Dedifferentiated amniotic fluid mesenchymal stem cell (primary cell): ENCODE measurements at regions not wholly inside any gene's neighbourhood (a gene's known extent, or its start where the extent isn't known, plus 50 kb on each side); places are given as distances from the start of the nearest gene placed in this dataset.

Experiments
- DNase-seq: peaks from one replicate; pipeline ENCODE4 v3.0.0-alpha.2; 2016; ENCODE audit errors: extremely low spot score

DNA sequence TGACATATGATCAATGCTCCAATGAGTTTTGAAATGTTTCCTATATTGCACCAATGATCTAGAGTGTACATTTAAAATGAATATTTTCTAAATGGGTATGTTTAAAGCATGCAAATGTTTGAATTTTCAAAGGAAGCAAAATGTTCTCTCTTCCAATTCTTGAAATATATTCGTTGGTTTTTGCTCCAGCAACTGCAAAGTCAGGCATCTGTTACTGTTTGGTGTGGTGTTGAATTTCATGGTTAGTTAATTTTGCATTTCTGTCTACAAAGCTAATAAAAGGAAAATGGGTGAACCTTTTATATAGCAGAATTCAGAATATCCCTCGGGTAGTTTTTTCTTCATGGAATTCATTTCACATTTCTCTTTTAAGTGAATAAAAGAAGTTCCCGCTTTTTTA, 1018.3 kb downstream of the GRIK2 start:
- no peak for DNase-seq

DNA sequence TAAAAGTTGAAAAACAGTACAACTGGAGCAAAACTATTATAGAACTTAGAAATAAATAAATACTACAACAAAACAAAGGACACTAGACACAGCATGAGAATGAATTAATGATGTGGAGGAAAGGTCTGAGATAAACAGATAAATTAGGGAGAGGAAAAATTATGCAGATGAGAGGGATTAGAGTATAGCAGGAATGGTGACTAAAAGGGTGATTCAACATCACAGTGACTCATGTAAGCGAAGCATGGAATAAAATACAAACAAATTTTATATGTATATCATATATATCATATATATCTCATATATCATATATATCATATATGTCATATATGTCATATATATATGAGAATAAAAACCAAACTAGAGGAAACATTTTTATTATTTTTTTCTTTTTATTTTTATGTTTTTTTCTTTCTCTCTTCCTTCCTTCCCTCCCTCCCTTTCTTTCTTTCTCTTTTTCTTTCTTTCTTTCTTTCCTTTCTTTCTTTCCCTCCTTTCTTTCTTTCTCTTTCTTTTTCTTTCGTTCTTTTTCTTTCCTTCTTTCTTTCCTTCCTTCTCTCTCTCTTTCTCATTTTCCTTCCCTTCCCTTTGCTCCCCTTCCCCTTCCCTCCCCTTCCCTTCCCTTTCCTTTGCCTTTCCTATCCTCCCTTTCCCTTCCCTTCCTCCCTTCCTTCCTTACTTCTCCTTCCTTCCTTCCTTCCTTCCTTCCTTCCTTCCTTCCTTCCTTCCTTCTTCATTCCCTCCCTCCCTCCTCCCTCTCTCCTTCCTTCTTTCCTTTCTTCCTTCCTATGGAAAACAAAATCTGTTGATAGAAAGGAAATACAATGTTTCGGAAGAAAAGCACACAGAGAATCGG, 1014.6 kb downstream of the GRIK2 start:
- no peak for DNase-seq

DNA sequence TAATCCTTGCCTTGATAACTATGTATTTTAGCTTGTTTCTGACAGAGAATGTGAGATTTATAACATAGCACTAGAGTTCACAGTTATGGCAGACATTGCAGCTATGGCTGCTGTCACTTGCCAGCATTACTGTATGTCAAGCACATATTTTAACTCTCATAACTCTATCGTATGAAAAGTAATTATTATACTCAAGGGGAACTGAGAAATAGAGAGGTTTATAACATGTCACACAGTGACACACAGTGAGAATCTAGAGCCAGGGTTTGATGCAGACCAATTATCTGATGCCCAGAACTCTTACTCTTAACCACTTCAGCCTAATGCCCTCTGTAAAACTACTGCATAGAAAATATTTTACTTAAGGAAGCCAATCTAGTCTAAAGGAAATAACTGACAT, 1012.4 kb downstream of the GRIK2 start:
- DNase-seq, result no peak

DNA sequence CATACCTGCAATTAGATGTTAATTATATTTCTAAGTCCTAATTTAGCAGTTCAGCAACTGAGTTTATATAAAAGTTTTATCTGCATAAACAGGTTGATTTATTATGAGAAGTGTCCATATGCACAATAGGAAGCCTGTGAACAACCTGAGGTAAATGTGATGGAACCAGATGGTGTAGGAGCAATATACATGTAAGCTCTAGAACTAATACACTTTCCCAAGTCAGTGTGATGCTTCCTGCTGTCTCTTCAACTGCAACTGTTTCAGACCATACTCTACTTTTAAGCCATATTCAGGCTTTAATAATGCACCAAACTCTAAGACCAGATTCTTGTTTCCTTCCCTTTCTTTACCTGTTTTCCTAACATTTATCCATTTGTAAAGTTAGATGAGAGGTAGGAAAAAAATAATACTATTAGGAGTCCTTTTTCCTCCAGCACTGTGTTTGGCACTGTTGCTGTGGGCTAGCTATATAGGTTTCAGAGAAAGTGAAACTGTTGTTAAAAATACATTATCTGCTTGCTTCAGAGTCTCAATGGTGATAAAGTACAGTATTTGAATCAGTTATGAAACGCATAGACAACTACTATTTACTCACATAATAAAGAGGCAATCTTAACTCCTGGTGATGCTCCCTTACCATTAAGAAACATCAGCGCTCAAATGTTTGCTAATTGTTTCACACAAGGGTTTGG, 1009.3 kb downstream of the GRIK2 start:
- no peak for DNase-seq

DNA sequence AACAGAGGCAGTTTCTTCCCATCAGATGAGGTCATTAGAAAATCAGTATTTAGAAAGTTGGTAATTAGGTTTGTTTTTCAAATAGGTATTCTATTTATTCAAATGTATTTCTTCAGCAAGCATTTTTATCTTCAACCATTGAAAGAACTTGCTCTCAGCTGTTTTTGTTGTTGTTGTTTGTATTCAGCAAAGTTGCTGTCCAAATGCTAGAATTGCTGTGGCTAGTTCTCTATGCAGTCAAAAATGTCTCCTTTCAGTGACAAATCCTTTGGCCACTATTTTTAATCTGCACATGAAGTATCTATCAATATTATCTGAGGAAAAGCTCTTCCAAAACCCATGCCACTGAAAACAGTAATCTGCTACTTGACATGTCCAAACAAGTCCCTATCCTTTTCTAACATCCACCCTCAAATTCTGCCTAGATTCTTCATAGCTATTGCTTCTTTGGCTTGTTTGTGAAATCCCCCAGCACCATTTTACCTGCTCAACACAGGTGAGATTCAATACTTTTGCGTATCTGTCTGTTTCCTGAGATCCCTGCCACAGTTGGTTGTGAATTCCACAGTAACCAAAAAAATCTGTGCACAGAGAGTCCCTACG, 1005.4 kb downstream of the GRIK2 start:
- DNase-seq, result no peak

DNA sequence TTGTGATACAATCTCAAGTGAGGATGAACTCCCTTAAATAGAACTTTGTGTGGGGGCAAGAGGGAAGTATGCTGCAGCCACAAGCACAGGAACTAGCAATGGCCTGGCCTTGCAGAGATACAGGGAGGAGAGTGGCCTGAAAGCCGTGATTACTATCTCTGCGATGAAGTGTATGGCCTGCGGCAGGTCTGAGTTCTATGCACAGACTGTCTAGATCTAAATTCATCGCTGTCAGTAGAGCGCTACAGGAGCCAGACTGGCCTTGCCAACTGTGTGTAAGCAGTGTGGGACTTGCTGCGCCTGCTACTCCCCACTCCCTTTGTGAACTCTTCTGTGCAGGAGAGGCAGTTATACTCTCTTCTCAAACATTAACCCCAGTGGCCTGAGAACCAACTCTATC, 997.0 kb downstream of the GRIK2 start:
- no peak for DNase-seq

DNA sequence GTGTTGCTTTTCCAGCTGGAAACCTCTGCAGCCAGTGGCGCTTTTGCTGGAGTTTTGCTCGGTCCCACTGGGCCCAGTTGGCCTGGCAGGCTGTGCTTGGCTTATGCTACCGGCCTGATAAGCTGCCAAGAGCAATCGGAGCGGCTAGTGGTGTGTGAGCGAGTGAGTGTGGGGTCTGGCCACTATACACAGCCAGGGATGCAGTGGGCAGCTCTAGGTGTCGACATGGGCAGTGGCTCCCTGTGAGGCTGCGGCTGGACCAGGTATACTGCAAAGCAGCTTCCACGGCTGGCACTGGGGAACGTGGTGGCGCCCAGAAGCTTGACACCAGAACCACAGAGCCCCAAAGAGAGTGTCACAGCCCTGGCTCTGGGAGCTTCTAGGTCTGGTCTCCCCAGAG, 996.5 kb downstream of the GRIK2 start:
- no peak for DNase-seq

DNA sequence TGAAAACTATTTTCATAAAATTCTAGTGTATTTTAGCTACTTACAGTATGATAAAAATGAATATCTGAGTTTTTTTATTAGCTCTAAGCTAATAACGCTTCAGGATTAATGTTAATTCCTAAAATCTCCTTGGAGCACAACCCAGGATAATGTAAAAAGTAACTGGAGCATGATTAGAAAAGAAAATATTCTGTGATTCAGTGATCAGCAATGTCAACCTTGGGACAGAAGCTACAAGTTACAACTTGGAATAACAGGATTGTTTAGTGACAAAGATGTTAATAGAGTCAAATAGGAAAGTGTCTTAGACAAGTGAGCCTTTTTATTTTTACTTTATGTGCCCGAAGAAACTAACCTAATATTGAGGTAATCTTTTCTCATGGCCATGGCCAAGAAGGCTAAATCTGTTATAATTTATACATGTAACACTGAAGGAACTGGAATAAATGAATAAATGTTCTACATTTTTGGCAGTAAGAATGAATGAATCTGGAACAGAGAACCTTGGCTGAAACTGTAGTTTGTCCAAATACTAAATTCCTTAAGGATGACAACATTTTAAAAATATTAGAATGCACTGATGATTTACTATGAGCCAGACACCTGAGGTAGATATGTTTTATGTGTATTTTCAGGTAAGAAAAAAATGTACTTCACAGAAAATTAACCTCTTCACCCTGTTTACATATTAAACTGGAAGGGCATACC, 994.0 kb downstream of the GRIK2 start:
- DNase-seq, result no peak

DNA sequence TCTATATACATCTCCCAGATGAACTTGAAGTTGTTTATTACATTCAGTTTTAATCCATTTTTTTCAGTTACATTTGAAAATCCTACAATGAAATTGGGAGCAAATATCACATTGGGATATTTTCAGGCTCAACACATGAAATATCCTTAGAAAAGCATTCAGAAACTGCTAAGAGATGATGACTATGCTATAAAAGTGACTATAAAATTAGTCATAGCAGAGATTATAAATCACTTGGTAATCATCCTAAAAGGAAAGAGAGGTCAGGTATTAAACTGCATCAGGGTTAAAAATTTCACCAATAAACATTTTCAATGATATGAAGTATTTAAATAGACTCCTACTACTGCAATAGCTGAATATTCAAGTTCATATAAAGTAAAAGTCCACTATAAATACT, 987.7 kb downstream of the GRIK2 start:
- DNase-seq, result no peak

DNA sequence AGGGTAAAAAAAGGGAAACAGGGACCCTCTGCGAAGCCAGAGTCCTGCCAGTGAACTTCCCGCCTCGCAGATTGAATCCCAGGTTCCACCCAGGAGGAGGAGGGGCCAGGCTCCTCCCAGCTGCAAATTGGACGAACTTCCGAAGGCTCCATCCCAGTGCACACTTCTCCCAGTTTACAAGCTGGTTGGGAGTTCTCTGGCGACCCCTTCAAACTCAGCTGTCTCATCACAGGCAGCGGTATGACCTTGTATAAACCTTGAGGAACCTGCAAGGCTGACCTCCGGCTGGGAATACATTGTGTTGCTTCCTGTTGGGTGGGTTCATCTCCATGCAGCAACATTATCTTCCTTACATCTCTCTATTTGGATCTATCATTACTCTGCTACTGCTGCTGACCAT, 962.7 kb downstream of the GRIK2 start:
- no peak for DNase-seq

DNA sequence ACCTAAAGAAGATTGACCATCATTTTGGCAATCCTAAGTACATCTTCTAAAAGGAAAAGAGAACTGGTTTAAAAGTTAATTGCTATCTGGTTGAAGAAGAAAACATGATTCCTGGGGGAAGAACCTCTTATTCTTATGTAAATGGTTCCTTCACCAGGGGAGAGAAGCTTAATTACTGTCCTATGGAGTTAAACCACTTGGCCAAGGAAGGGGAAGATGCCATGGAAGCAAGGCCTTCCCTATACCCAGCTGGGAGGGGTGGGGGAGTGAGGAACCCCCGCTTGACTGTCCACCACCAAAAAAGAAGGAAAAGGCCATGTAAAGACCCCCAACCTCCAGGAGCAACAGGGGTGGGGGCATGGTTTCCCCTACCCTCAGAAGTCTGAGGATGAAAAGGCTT, 962.1 kb downstream of the GRIK2 start:
- no peak for DNase-seq

DNA sequence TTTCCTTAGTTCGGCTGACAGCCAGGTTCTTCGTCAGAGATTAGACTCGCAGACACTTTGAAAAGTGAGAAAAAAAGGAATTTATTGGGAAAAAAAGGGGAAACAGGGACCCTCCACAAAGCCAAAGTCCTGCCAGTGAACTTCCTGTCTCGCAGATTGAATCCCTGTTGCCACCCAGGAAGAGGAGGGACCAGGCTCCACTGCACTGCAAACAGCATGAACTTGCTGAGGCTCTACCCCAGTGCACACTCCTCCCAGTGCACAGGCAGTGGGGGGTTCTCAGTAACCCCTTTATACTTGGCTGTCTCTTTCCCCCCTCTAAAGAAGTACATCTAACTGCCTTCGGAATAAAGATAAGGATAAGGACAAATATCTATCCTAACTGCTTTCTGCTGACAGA, 959.0 kb downstream of the GRIK2 start:
- DNase-seq, result no peak

DNA sequence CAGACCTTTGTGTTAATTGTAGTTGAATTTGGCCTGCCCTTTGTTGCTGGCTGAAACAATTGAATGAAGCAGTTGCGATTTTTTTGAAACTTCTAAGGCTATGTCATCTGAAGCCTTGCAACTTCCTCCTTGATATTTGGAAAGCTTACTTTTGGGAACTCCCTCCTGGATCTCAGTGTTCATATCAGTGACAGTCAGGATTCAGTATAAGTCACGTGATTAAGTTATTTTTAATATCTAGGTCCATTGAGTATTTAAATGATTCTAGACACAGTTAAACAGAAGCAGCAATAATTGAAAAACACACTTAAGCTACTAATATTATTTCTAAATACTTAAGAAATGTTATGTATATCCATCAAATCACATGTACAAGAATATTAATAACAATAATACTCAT, 951.3 kb downstream of the GRIK2 start:
- no peak for DNase-seq

DNA sequence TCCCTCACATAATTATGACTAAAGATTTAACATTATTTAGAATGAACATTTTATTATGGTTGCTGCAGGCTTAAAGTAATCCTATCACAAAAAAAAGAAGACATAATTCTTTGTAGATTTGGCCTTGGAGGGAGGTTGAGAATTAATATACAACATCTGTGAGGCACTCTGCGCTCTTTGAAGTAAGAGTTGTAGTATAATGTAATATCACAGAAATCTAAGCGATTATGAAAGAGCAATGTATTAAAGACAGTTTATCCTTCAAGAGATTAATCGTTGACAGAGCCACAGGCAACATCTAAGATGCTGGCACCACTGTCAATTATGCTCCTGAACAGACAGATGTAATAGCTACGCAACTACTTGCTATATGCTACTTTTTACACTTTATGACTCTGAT, 946.8 kb downstream of the GRIK2 start:
- DNase-seq, result no peak

DNA sequence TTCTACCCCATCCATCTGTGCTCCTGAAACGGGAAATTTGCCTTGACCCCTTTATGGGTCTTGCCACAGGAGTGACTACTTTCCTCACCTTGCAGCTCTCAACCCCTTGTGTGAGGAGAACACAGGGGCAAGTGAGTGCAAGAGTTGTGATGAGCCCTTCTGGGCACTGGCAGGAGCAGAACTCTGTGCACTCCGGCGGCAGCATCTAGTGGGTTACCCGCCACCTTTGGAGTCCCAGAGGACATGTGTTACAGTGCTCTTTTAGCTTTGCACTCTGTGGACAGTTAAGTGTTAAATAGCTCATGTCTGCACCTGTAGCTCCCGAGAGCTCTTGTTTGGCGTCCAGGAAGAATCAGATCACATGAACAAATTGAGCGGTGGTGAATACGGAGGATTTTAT, 940.2 kb downstream of the GRIK2 start:
- DNase-seq, result no peak

DNA sequence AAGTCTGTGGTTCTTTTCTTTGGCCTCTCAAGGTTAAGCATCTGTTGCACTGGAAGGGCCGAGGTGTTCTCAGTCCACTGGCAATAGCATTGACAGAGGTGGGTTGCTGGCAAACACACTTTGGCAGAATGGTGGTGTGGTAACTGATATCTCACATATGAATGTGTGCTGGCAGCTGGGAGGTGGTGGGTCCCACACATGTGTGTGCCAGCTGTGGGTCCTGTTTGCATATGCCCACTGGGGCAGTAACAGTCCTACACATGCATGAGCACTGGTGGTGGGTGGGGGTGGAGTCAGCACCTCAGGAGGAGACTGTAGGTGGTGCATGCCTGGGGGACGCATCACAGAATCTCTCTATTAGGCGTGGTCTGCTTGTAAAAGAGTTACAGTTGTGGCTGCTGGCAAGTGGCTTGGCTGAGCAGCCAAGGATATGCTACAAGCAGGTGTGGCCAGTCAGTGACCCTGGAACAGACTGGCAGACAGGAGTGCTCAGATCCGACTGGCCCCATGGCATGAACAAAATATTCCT, 934.3 kb downstream of the GRIK2 start:
- no peak for DNase-seq

DNA sequence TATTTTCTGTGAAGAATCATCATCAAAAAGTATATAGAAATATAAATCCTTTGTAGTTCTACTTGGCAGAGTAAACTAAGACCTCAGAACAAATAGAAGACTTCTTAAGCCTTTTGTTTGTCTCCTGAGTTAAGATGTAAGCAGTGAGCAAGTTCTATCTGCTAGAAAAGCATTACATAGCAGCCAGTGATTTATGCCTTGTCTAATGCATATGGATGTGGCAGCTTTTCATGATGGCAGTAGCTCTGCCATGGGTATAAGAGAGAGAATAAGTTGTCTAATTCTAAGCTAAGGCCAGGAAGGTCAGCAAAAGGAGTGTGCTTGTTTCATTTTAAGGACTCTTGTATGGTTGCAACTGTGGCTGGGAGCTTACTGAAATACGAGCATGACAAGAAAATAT, 920.2 kb downstream of the GRIK2 start:
- DNase-seq, result no peak

DNA sequence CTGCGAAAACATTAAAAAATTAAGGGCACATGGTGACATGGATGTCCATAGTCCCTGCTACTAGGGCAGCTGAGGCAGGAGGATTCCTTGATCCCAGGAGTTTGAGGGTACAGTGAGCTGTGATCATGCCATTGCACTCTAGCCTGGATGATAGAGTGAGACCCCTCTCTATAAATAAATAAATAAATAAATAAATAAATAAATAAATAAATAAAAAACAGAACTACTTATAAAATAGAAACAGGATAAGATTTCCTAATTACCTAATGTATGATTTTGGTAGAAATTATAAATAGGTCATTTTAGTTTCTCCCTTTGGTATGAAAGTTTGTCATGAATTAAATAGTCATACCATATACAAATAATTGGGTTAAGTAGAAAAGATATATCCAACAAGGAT, 916.2 kb downstream of the GRIK2 start:
- no peak for DNase-seq

DNA sequence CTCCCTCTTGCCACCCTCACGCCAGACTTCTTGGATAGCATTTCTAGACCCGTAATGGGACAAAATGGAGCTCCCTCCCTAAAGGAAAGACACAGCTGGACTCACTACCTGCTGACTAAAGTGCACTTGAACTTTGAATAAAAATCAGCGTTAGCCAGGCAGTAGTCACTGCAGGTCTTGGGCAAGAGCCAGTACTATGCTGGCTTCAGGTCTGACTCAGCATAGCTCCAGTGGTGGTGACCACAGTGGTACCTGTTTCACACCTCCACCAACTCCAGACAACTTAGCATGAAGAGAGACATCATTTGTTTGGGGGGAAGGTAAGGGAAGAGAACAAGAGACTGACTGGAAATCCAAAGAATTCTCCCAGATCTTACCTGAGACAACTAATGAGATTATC, 906.8 kb downstream of the GRIK2 start:
- no peak for DNase-seq

DNA sequence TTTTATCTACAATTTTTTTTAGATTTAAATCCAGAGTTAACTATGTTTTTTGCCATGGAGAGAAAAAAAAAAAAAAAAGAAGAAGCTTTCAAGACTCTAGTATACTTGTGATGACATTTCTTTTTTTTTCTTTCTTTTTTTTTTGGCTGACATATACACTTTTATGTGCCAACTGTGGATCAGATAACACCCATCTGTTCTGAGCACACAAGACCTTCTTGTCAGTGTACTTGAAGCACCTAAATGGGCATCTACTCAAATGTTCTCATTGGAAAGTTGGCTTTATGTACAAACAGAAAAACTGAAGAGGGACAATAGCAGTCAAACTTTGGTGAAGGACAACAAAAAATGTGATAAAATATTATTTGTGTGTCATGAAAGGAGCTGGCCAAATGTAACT, 904.5 kb downstream of the GRIK2 start:
- no peak for DNase-seq
